ENCODE measurements at regions not wholly inside any gene's neighbourhood (a gene's known extent, or its start where the extent isn't known, plus 50 kb on each side); places are given as distances from the start of the nearest gene placed in this dataset.

GRCh38 chr2:223203971-223204929 is 152.3 kb downstream of the KCNE4 start (continued):
- TF ChIP-seq SRF (IDR thresholded peaks at IDR 0.05; ENCODE audit: low read depth in 2 of 2, low read length in 2 of 2) (no peak), RAD21 (IDR thresholded peaks at IDR 0.05; ENCODE audit: insufficient read depth, low read depth, low read length) (no peak), DPF2 (IDR thresholded peaks at IDR 0.05) (no peak), RBBP5 (conservative IDR thresholded peaks at IDR 0.05) (no peak), ZNF622 (IDR thresholded peaks at IDR 0.05) (no peak), SMARCA5 (IDR thresholded peaks at IDR 0.05) (no peak), NFIC (IDR thresholded peaks at IDR 0.05; ENCODE audit: low read depth, low read length) (no peak), ZBTB33 (IDR thresholded peaks at IDR 0.05) (no peak)

DNA sequence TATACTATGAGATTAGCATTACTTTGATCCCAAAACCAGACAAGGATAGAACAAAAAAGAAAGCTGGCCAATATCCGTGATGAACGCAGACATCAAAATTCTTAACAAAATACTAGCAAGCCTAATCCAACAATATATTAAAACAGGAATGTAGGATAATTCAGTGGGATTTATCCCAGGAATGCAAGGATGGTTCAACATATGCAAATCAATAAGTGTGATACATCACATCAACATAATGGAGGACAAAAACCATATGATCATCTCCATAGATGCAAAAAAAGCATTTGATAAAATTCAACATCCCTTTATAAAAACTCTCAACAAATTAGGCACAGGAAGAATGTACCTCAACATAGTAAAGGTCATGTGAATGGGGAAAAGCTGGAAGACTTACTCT is 158.5 kb downstream of the KCNE4 start:
- Histone ChIP-seq H3K4me2 (ENCODE audit: control insufficient read depth, insufficient read depth) (no peak overlapping the region), H3K4me3 (no peak overlapping the region), H3K9ac (ENCODE audit: control insufficient read depth, insufficient read depth, low read length) (no peak overlapping the region), H4K20me1 (ENCODE audit: control insufficient read depth, insufficient read depth) (no peaks in the 10 kb centered on the region), H3K27ac (ENCODE audit: control insufficient read depth, insufficient read depth) (no peak overlapping the region), H3K79me2 (ENCODE audit: control insufficient read depth, insufficient read depth, low read length) (no peaks in the 10 kb centered on the region), H3K27me3 (replicated peaks in 1 of 2; ENCODE audit: control insufficient read depth in 2 of 2, insufficient read depth in 2 of 2, low read length in 1 of 2) (no peaks in the 10 kb centered on the region), H3K36me3 (ENCODE audit: control insufficient read depth in 2 of 2, insufficient read depth in 2 of 2, low read length in 1 of 2) (no peaks in the 10 kb centered on the region), H3K4me1 (ENCODE audit: control insufficient read depth, insufficient read depth, low read length) (no peaks in the 10 kb centered on the region), H3K9me3 (replicated peaks; ENCODE audit: control insufficient read depth, insufficient read depth, low read length) (no peaks in the 10 kb centered on the region), H2AFZ (ENCODE audit: control insufficient read depth, low read depth, low read length) (no peak overlapping the region)
- ChIA-PET RAD21 (ENCODE audit: unreplicated experiment) (no interaction called here), POLR2A (no interaction called here), SMC1A (ENCODE audit: uncharacterized antibody, unreplicated experiment) (no interaction called here), CTCF (no interaction called here)
- whole genome bisulfite sequencing (ENCODE audit: insufficient coverage, insufficient replicate concordance, low lambda C conversion rate, missing lambda C conversion rate), result 44% methylated on average over 2 of the region's 2 CpGs
- TF ChIP-seq EZH2 (IDR thresholded peaks at IDR 0.05; ENCODE audit: borderline replicate concordance, control insufficient read depth, low read depth, low read length) (no peak), CHD2 (IDR thresholded peaks at IDR 0.05; ENCODE audit: borderline replicate concordance, low read depth, low read length) (no peak), CBX5 (IDR thresholded peaks at IDR 0.05; ENCODE audit: low read depth) (no peak), POLR2AphosphoS5 (IDR thresholded peaks at IDR 0.05; ENCODE audit: low read length) (no peak), MLLT1 (IDR thresholded peaks at IDR 0.05) (no peak), POLR2A (IDR thresholded peaks at IDR 0.05; ENCODE audit: low read depth, low read length) (no peak), ZSCAN29 (IDR thresholded peaks at IDR 0.05) (no peak), NFYA (IDR thresholded peaks at IDR 0.05; ENCODE audit: borderline replicate concordance, low read depth, low read length) (no peak)
- TF ChIP-seq, protein P1, sequence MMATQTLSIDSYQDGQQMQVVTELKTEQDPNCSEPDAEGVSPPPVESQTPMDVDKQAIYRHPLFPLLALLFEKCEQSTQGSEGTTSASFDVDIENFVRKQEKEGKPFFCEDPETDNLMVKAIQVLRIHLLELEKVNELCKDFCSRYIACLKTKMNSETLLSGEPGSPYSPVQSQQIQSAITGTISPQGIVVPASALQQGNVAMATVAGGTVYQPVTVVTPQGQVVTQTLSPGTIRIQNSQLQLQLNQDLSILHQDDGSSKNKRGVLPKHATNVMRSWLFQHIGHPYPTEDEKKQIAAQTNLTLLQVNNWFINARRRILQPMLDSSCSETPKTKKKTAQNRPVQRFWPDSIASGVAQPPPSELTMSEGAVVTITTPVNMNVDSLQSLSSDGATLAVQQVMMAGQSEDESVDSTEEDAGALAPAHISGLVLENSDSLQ (IDR thresholded peaks at IDR 0.05), result no peak
- TF ChIP-seq, protein P2, sequence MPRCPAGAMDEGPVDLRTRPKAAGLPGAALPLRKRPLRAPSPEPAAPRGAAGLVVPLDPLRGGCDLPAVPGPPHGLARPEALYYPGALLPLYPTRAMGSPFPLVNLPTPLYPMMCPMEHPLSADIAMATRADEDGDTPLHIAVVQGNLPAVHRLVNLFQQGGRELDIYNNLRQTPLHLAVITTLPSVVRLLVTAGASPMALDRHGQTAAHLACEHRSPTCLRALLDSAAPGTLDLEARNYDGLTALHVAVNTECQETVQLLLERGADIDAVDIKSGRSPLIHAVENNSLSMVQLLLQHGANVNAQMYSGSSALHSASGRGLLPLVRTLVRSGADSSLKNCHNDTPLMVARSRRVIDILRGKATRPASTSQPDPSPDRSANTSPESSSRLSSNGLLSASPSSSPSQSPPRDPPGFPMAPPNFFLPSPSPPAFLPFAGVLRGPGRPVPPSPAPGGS (IDR thresholded peaks at IDR 0.05; ENCODE audit: borderline replicate concordance, insufficient read depth, low read depth, low read length, poor library complexity, severe bottlenecking), result no peak
- ATAC-seq, result no peak
- no peak for FAIRE-seq
- intact Hi-C loops (cut with micrococcal nuclease; ENCODE audit: unreplicated experiment) (no loop called here), in situ Hi-C loops (cut with MboI) (no loop called here)
- DNase-seq (ENCODE audit: low read depth, low spot score), result no peak
- no TSS peak for BruUV-seq (replicated peaks)

All from GM12878 (cell line).